Common myeloid progenitor, CD34-positive (primary cell): ENCODE measurements at regions not wholly inside any gene's neighbourhood (a gene's known extent, or its start where the extent isn't known, plus 50 kb on each side); places are given as distances from the start of the nearest gene placed in this dataset.

Experiments
- CTCF ChIA-PET: fragments of 350-600 bp; sonication (Branson Sonifier 250); formaldehyde crosslinking; loops from one replicate; lab custom pipeline; 2021; ENCODE audit warnings: antibody characterized with exemption; lab: Charles Lee
- POLR2A ChIA-PET: fragments of 350-600 bp; sonication (Branson Sonifier 250); formaldehyde crosslinking; loops from one replicate; lab custom pipeline; 2021; ENCODE audit warnings: antibody characterized with exemption; lab: Charles Lee
- DNase-seq, 3 donors: peaks; one replicate each; pipeline versions ENCODE4 v3.0.0 to v3.0.0-alpha.2; 2013
- H3K27ac ChIP-seq, 2 experiments: 1 replicate in 1 of 2; 2 replicates in 1 of 2; pipeline ENCODE4 v1.7.0; 2013; ENCODE audit warnings: inconsistent platforms in 2 of 2, low read length in 2 of 2, mild to moderate bottlenecking in 2 of 2, low read depth in 1 of 2, moderate library complexity in 1 of 2; ENCODE audit not compliant: severe bottlenecking in 2 of 2, insufficient read depth in 1 of 2, poor library complexity in 1 of 2
- H3K27me3 ChIP-seq, 5 experiments: replicated peaks in 2 of 5; 1 replicate in 3 of 5; 2 replicates in 2 of 5; pipeline versions ENCODE4 v1.6.1 to v1.7.0; 2013; ENCODE audit warnings: low read length in 4 of 5, mild to moderate bottlenecking in 2 of 5, moderate library complexity in 2 of 5, inconsistent platforms in 1 of 5; ENCODE audit not compliant: insufficient read depth in 5 of 5, control insufficient read depth in 4 of 5
- H3K36me3 ChIP-seq, 4 experiments: 1 replicate in 2 of 4; 2 replicates in 2 of 4; pipeline versions ENCODE4 v1.6.1 to v1.7.0; 2013; ENCODE audit warnings: low read length in 3 of 4, control low read depth in 1 of 4, mild to moderate bottlenecking in 1 of 4; ENCODE audit not compliant: control insufficient read depth in 4 of 4, insufficient read depth in 4 of 4
- H3K4me1 ChIP-seq, 4 experiments: 1 replicate in 3 of 4; 2 replicates in 1 of 4; pipeline versions ENCODE4 v1.6.1 to v1.7.1; 2013; ENCODE audit warnings: low read length in 3 of 4, mild to moderate bottlenecking in 3 of 4, control low read depth in 1 of 4, inconsistent platforms in 1 of 4, moderate library complexity in 1 of 4; ENCODE audit not compliant: control insufficient read depth in 4 of 4, insufficient read depth in 4 of 4; ENCODE audit errors: control extremely low read depth in 1 of 4
- H3K4me3 ChIP-seq, 7 experiments: 1 replicate in 4 of 7; 2 replicates in 3 of 7; pipeline versions ENCODE4 v1.5.1 to v1.7.0; 2013; ENCODE audit warnings: mild to moderate bottlenecking in 7 of 7, low read length in 6 of 7, moderate library complexity in 6 of 7, inconsistent platforms in 2 of 7, low read depth in 2 of 7, control low read depth in 1 of 7; ENCODE audit not compliant: insufficient read depth in 4 of 7, control insufficient read depth in 1 of 7; ENCODE audit errors: extremely low read depth in 1 of 7
- H3K9me3 ChIP-seq, 5 experiments: 1 replicate in 4 of 5; 2 replicates in 1 of 5; pipeline versions ENCODE4 v1.6.1 to v1.7.1; 2013; ENCODE audit warnings: low read length in 4 of 5, mild to moderate bottlenecking in 2 of 5, inconsistent platforms in 1 of 5, low read depth in 1 of 5, moderate library complexity in 1 of 5; ENCODE audit not compliant: control insufficient read depth in 4 of 5, insufficient read depth in 2 of 5; ENCODE audit errors: control extremely low read depth in 1 of 5
- WGBS: methylation state at CpG from one replicate; pipeline ENCODE4 v1.1.5; 2013; ENCODE audit not compliant: insufficient coverage; 5-methylcytosine and 5-hydroxymethylcytosine counted together

GRCh38 chr3:187522293-187522692, 147.9 kb downstream of the SST start:
- no peaks in the 10 kb centered on the region for H3K9me3 ChIP-seq
- ChIA-PET POLR2A (interaction anchor here (0.7 kb wide), 1 partner anchor 45 kb away, joined by 3 read pairs; no protein-coding TSS in a partner anchor), CTCF (interaction anchor here (0.8 kb wide), 1 partner anchor 203 kb away, joined by 3 read pairs; no protein-coding TSS in a partner anchor)
- H3K4me1 ChIP-seq = no peaks in the 10 kb centered on the region
- WGBS = 50% methylated on average over 1 of the region's 2 CpGs
- H3K36me3 ChIP-seq = no peaks in the 10 kb centered on the region
- H3K4me3 ChIP-seq = no peak overlapping the region
- peak; percentile 31 to 83 (median 55) for DNase-seq
- H3K27me3 ChIP-seq = peaks cover 0 to 2% (median 2%) of the 10 kb centered on the region in 5 experiments
- H3K27ac ChIP-seq = peak overlapping the region in 1 of 2 experiments; percentile 59

- Histone ChIP-seq H3K4me1 (no peaks in the 10 kb centered on the region), H3K27me3 (peaks cover 0 to 2% (median 2%) of the 10 kb centered on the region in 5 experiments), H3K9me3 (no peaks in the 10 kb centered on the region), H3K27ac (peak overlapping the region in 1 of 2 experiments; percentile 3), H3K4me3 (no peak overlapping the region), H3K36me3 (no peaks in the 10 kb centered on the region)
- ChIA-PET POLR2A (interaction anchor here (0.7 kb wide), 1 partner anchor 46 kb away, joined by 3 read pairs; no protein-coding TSS in a partner anchor), CTCF (no interaction called here)
- no CpG with 5 or more reads among the region's 2 CpGs for WGBS
- peak in 2 of 3 donors; percentile 11 to 38 for DNase-seq
Measured at GRCh38 chr3:187521546-187521945, 148.6 kb downstream of the SST start.

GRCh38 chr3:187520027-187520945, 149.9 kb downstream of the SST start:
- WGBS = 100% methylated on average over 3 of the region's 9 CpGs
- Histone ChIP-seq H3K9me3 (peaks cover 0 to 2% (median 0%) of the 10 kb centered on the region in 5 experiments), H3K27ac (no peak overlapping the region), H3K36me3 (no peaks in the 10 kb centered on the region), H3K27me3 (peaks cover 0 to 2% (median 2%) of the 10 kb centered on the region in 5 experiments), H3K4me1 (no peaks in the 10 kb centered on the region), H3K4me3 (no peak overlapping the region)
- CTCF ChIA-PET = no interaction called here
- POLR2A ChIA-PET = no interaction called here
- DNase-seq = no peak

- Histone ChIP-seq H3K9me3 (peaks cover 0 to 2% (median 0%) of the 10 kb centered on the region in 5 experiments), H3K27me3 (peaks cover 0 to 2% (median 2%) of the 10 kb centered on the region in 5 experiments), H3K4me1 (no peaks in the 10 kb centered on the region), H3K27ac (no peak overlapping the region), H3K4me3 (no peak overlapping the region), H3K36me3 (no peaks in the 10 kb centered on the region)
- ChIA-PET POLR2A (no interaction called here), CTCF (no interaction called here)
- no peak for DNase-seq
- WGBS = 78% methylated on average over 8 of the region's 9 CpGs
Measured at GRCh38 chr3:187519428-187519890, 150.7 kb downstream of the SST start.

GRCh38 chr3:187518616-187519015, 150.4 kb downstream of the RTP4 start:
- Histone ChIP-seq H3K27ac (no peak overlapping the region), H3K9me3 (peaks cover 0 to 2% (median 0%) of the 10 kb centered on the region in 5 experiments), H3K4me3 (no peak overlapping the region), H3K27me3 (peaks cover 0 to 2% (median 2%) of the 10 kb centered on the region in 5 experiments), H3K36me3 (no peaks in the 10 kb centered on the region), H3K4me1 (no peaks in the 10 kb centered on the region)
- ChIA-PET POLR2A (no interaction called here), CTCF (no interaction called here)
- 85% methylated on average over 2 of the region's 3 CpGs for WGBS
- no peak for DNase-seq

- Histone ChIP-seq H3K9me3 (peaks cover 0 to 2% (median 0%) of the 10 kb centered on the region in 5 experiments), H3K36me3 (no peaks in the 10 kb centered on the region), H3K27ac (no peak overlapping the region), H3K4me1 (no peaks in the 10 kb centered on the region), H3K27me3 (peaks cover 0 to 2% (median 0%) of the 10 kb centered on the region in 5 experiments), H3K4me3 (no peak overlapping the region)
- POLR2A ChIA-PET = no interaction called here
- DNase-seq = no peak
- 80% methylated on average over 1 of the region's 2 CpGs for WGBS
- CTCF ChIA-PET = no interaction called here
Measured at GRCh38 chr3:187518207-187518606, 150.0 kb downstream of the RTP4 start.
